Common myeloid progenitor, CD34-positive (primary cell): ENCODE measurements at regions not wholly inside any gene's neighbourhood (a gene's known extent, or its start where the extent isn't known, plus 50 kb on each side); places are given as distances from the start of the nearest gene placed in this dataset.

Source experiments
- CTCF ChIA-PET: fragments of 350-600 bp; sonication (Branson Sonifier 250); formaldehyde crosslinking; loops from one replicate; lab custom pipeline; 2021; ENCODE audit warnings: antibody characterized with exemption; lab: Charles Lee
- POLR2A ChIA-PET: fragments of 350-600 bp; sonication (Branson Sonifier 250); formaldehyde crosslinking; loops from one replicate; lab custom pipeline; 2021; ENCODE audit warnings: antibody characterized with exemption; lab: Charles Lee
- DNase-seq, 3 donors: peaks; one replicate each; pipeline versions ENCODE4 v3.0.0 to v3.0.0-alpha.2; 2013
- H3K27ac ChIP-seq, 2 experiments: 1 replicate in 1 of 2; 2 replicates in 1 of 2; pipeline ENCODE4 v1.7.0; 2013; ENCODE audit warnings: inconsistent platforms in 2 of 2, low read length in 2 of 2, mild to moderate bottlenecking in 2 of 2, low read depth in 1 of 2, moderate library complexity in 1 of 2; ENCODE audit not compliant: severe bottlenecking in 2 of 2, insufficient read depth in 1 of 2, poor library complexity in 1 of 2
- H3K27me3 ChIP-seq, 5 experiments: replicated peaks in 2 of 5; 1 replicate in 3 of 5; 2 replicates in 2 of 5; pipeline versions ENCODE4 v1.6.1 to v1.7.0; 2013; ENCODE audit warnings: low read length in 4 of 5, mild to moderate bottlenecking in 2 of 5, moderate library complexity in 2 of 5, inconsistent platforms in 1 of 5; ENCODE audit not compliant: insufficient read depth in 5 of 5, control insufficient read depth in 4 of 5
- H3K36me3 ChIP-seq, 4 experiments: 1 replicate in 2 of 4; 2 replicates in 2 of 4; pipeline versions ENCODE4 v1.6.1 to v1.7.0; 2013; ENCODE audit warnings: low read length in 3 of 4, control low read depth in 1 of 4, mild to moderate bottlenecking in 1 of 4; ENCODE audit not compliant: control insufficient read depth in 4 of 4, insufficient read depth in 4 of 4
- H3K4me1 ChIP-seq, 4 experiments: 1 replicate in 3 of 4; 2 replicates in 1 of 4; pipeline versions ENCODE4 v1.6.1 to v1.7.1; 2013; ENCODE audit warnings: low read length in 3 of 4, mild to moderate bottlenecking in 3 of 4, control low read depth in 1 of 4, inconsistent platforms in 1 of 4, moderate library complexity in 1 of 4; ENCODE audit not compliant: control insufficient read depth in 4 of 4, insufficient read depth in 4 of 4; ENCODE audit errors: control extremely low read depth in 1 of 4
- H3K4me3 ChIP-seq, 7 experiments: 1 replicate in 4 of 7; 2 replicates in 3 of 7; pipeline versions ENCODE4 v1.5.1 to v1.7.0; 2013; ENCODE audit warnings: mild to moderate bottlenecking in 7 of 7, low read length in 6 of 7, moderate library complexity in 6 of 7, inconsistent platforms in 2 of 7, low read depth in 2 of 7, control low read depth in 1 of 7; ENCODE audit not compliant: insufficient read depth in 4 of 7, control insufficient read depth in 1 of 7; ENCODE audit errors: extremely low read depth in 1 of 7
- H3K9me3 ChIP-seq, 5 experiments: 1 replicate in 4 of 5; 2 replicates in 1 of 5; pipeline versions ENCODE4 v1.6.1 to v1.7.1; 2013; ENCODE audit warnings: low read length in 4 of 5, mild to moderate bottlenecking in 2 of 5, inconsistent platforms in 1 of 5, low read depth in 1 of 5, moderate library complexity in 1 of 5; ENCODE audit not compliant: control insufficient read depth in 4 of 5, insufficient read depth in 2 of 5; ENCODE audit errors: control extremely low read depth in 1 of 5
- WGBS: methylation state at CpG from one replicate; pipeline ENCODE4 v1.1.5; 2013; ENCODE audit not compliant: insufficient coverage; 5-methylcytosine and 5-hydroxymethylcytosine counted together

- DNase-seq = no peak
- POLR2A ChIA-PET = no interaction called here
- CTCF ChIA-PET = no interaction called here
- 72% methylated on average over 51 of the region's 56 CpGs for WGBS
- no peaks in the 10 kb centered on the region for H3K4me1 ChIP-seq
- peaks cover 0 to 87% (median 39%) of the 10 kb centered on the region in 5 experiments for H3K9me3 ChIP-seq
- no peaks in the 10 kb centered on the region for H3K36me3 ChIP-seq
- no peak overlapping the region for H3K27ac ChIP-seq
- H3K27me3 ChIP-seq = no peaks in the 10 kb centered on the region
- no peak overlapping the region for H3K4me3 ChIP-seq
Measured at GRCh38 chr12:34350092-34351041, 328.1 kb downstream of the ALG10 start.

GRCh38 chr12:34352098-34352497 lies 329.8 kb downstream of the ALG10 start:
- H3K27me3 ChIP-seq = no peaks in the 10 kb centered on the region
- H3K36me3 ChIP-seq = no peaks in the 10 kb centered on the region
- H3K4me1 ChIP-seq = no peaks in the 10 kb centered on the region
- DNase-seq = no peak
- H3K9me3 ChIP-seq = peaks cover 0 to 88% (median 37%) of the 10 kb centered on the region in 5 experiments
- CTCF ChIA-PET = no interaction called here
- no peak overlapping the region for H3K4me3 ChIP-seq
- H3K27ac ChIP-seq = no peak overlapping the region
- 62% methylated on average over 23 of the region's 23 CpGs for WGBS
- POLR2A ChIA-PET = no interaction called here

GRCh38 chr12:34354239-34355200 lies 332.2 kb downstream of the ALG10 start:
- H3K9me3 ChIP-seq = peaks cover 0 to 90% (median 49%) of the 10 kb centered on the region in 5 experiments
- POLR2A ChIA-PET = no interaction called here
- whole genome bisulfite sequencing = 60% methylated on average over 54 of the region's 55 CpGs

GRCh38 chr12:34356233-34356987 lies 334.1 kb downstream of the ALG10 start:
- 72% methylated on average over 39 of the region's 39 CpGs for WGBS
- Histone ChIP-seq H3K27me3 (no peaks in the 10 kb centered on the region), H3K4me1 (no peaks in the 10 kb centered on the region), H3K36me3 (no peaks in the 10 kb centered on the region), H3K27ac (no peak overlapping the region), H3K9me3 (peaks cover 0 to 87% (median 51%) of the 10 kb centered on the region in 5 experiments), H3K4me3 (no peak overlapping the region)
- CTCF ChIA-PET = no interaction called here
- POLR2A ChIA-PET = no interaction called here
- DNase-seq = no peak

More at GRCh38 chr12:34354239-34355200, 332.2 kb downstream of the ALG10 start:
- H3K4me3 ChIP-seq = no peak overlapping the region
- H3K27me3 ChIP-seq = no peaks in the 10 kb centered on the region
- H3K27ac ChIP-seq = no peak overlapping the region
- CTCF ChIA-PET = no interaction called here
- no peak for DNase-seq
- no peaks in the 10 kb centered on the region for H3K4me1 ChIP-seq
- H3K36me3 ChIP-seq = no peaks in the 10 kb centered on the region

- H3K27me3 ChIP-seq = no peaks in the 10 kb centered on the region
- H3K4me3 ChIP-seq = no peak overlapping the region
- no peak for DNase-seq
- H3K9me3 ChIP-seq = peaks cover 0 to 87% (median 56%) of the 10 kb centered on the region in 5 experiments
- H3K4me1 ChIP-seq = no peaks in the 10 kb centered on the region
- ChIA-PET POLR2A (no interaction called here), CTCF (no interaction called here)
- 39% methylated on average over 20 of the region's 20 CpGs for WGBS
- no peak overlapping the region for H3K27ac ChIP-seq
- no peaks in the 10 kb centered on the region for H3K36me3 ChIP-seq
Measured at GRCh38 chr12:34357791-34358190, 335.5 kb downstream of the ALG10 start.

- ChIA-PET POLR2A (no interaction called here), CTCF (no interaction called here)
- 62% methylated on average over 15 of the region's 18 CpGs for WGBS
- Histone ChIP-seq H3K27me3 (no peaks in the 10 kb centered on the region), H3K4me3 (no peak overlapping the region), H3K4me1 (no peaks in the 10 kb centered on the region), H3K27ac (no peak overlapping the region), H3K9me3 (peaks cover 0 to 87% (median 59%) of the 10 kb centered on the region in 5 experiments), H3K36me3 (no peaks in the 10 kb centered on the region)
- no peak for DNase-seq
Measured at GRCh38 chr12:34358198-34358597, 335.9 kb downstream of the ALG10 start.
